AG04450 (cell line): ENCODE measurements at regions not wholly inside any gene's neighbourhood (a gene's known extent, or its start where the extent isn't known, plus 50 kb on each side); places are given as distances from the start of the nearest gene placed in this dataset.

ENCODE experiments used
- CTCF ChIA-PET: fragments of 300-600, 350-600 bp; formaldehyde crosslinking; extraction: SDS; loops from one replicate; lab custom pipeline; 2022; ENCODE audit warnings: antibody characterized with exemption, inconsistent platforms; lab: Charles Lee
- POLR2A ChIA-PET: fragments of 350-600 bp; formaldehyde crosslinking; extraction: SDS; loops from one replicate; lab custom pipeline; 2021; ENCODE audit warnings: antibody characterized with exemption, inconsistent platforms; lab: Yijun Ruan, JAX
- DNase-seq: peaks from one replicate; pipeline ENCODE4 v3.0.0-alpha.2; 2011; ENCODE audit warnings: low read depth, low spot score
- H3K27ac ChIP-seq: one replicate; pipeline ENCODE4 v1.5.1; 2012; ENCODE audit warnings: low read depth, low read length, control low read depth
- H3K27me3 ChIP-seq: one replicate; pipeline ENCODE4 v1.6.0; 2012; ENCODE audit warnings: low read length; ENCODE audit not compliant: control insufficient read depth, insufficient read depth
- H3K4me3 ChIP-seq: 2 replicates; pipeline ENCODE4 v1.5.1; 2011; ENCODE audit warnings: mild to moderate bottlenecking, low read depth, low read length, control low read depth
- H3K9me3 ChIP-seq: 2 replicates; pipeline ENCODE4 v1.5.1; 2012; ENCODE audit warnings: low read length; ENCODE audit not compliant: control insufficient read depth, insufficient read depth
- TF ChIP-seq, protein P1 (sequence below): IDR thresholded peaks from 2 replicates; pipeline ENCODE4 v1.5.1; 2011; ENCODE audit warnings: low read depth, low read length, control low read depth, inconsistent platforms

DNA sequence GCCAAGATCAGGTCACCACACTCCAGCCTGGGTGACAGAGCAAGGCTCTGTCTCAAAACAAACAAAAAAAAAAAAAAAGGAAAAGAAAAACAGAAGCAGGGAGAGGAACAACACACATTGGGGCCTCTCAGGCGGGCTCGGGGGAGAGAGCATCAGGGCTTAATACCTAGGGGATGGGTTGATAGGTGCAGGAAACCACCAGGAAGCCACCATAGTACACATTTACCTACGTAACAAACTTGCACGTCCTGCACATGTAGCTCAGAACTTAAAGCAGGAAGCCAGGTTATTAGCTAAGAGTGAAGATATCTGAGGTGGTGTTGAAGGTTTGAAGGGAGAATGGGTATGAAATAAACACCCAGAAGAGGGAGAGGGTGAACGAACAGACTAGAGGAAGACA, 81.0 kb upstream of the PMAIP1 start:
- H3K4me3 ChIP-seq = no peak overlapping the region
- no peak overlapping the region for H3K27ac ChIP-seq
- TF ChIP-seq, protein P1, sequence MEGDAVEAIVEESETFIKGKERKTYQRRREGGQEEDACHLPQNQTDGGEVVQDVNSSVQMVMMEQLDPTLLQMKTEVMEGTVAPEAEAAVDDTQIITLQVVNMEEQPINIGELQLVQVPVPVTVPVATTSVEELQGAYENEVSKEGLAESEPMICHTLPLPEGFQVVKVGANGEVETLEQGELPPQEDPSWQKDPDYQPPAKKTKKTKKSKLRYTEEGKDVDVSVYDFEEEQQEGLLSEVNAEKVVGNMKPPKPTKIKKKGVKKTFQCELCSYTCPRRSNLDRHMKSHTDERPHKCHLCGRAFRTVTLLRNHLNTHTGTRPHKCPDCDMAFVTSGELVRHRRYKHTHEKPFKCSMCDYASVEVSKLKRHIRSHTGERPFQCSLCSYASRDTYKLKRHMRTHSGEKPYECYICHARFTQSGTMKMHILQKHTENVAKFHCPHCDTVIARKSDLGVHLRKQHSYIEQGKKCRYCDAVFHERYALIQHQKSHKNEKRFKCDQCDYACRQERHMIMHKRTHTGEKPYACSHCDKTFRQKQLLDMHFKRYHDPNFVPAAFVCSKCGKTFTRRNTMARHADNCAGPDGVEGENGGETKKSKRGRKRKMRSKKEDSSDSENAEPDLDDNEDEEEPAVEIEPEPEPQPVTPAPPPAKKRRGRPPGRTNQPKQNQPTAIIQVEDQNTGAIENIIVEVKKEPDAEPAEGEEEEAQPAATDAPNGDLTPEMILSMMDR = no peak
- H3K27me3 ChIP-seq = no peaks in the 10 kb centered on the region
- no peak for DNase-seq
- CTCF ChIA-PET = interaction anchor here (0.7 kb wide), 1 partner anchor 188 kb away, joined by 4 read pairs; no protein-coding TSS in a partner anchor
- H3K9me3 ChIP-seq = no peaks in the 10 kb centered on the region
- POLR2A ChIA-PET = no interaction called here

DNA sequence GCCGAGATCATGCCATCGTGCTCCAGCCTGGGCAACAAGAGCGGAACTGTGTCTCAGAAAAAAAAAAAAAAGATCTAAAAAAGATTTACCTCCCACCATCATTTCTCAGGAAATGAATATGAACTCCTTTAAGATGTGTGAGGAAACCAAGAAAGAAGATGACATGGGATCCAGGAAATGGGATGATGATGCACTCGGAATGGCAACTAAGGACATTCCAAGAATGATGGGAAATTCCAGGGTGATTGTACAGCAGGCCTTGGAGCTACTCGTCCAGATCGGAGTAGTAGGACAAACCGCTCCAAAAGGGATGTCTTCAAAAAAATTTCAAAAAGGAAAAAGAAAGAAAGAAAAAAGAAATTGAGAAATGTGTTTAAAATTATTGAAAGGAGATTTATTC, 84.9 kb upstream of the PMAIP1 start:
- H3K9me3 ChIP-seq = no peaks in the 10 kb centered on the region
- H3K27ac ChIP-seq = peak overlapping the region; percentile 87
- H3K4me3 ChIP-seq = no peak overlapping the region
- H3K27me3 ChIP-seq = no peaks in the 10 kb centered on the region
- POLR2A ChIA-PET = interaction anchor here (0.7 kb wide), 1 partner anchor 35 kb away, joined by 4 read pairs; no protein-coding TSS in a partner anchor
- CTCF ChIA-PET = interaction anchor here (0.6 to 3.4 kb wide), 4 partner anchors 8 to 305 kb away, joined by 3 to 24 read pairs (median 6); partner anchors contain the start of gene CCBE1
- TF ChIP-seq, protein P1 = no peak
- DNase-seq = peak; percentile 72

DNA sequence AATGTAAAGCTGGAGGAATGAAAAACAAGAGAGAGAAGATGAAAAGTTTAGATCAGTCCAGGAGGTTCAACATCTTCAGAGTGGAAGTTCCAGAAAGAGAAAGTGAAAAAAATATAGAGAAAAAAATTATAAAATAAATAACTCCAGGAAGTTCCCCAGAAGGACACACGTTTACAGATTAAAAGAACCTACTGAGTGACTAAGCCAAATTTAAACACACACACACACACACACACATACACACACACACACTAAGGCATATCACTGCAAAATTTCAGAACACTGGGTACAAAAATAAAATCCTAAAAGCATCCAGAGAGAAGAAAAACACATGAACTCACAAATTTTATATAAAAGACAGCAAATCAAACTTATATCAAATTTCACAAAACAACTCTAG, 85.9 kb upstream of the PMAIP1 start:
- Histone ChIP-seq H3K4me3 (no peak overlapping the region), H3K9me3 (no peaks in the 10 kb centered on the region), H3K27me3 (no peaks in the 10 kb centered on the region), H3K27ac (no peak overlapping the region)
- no peak for DNase-seq
- CTCF ChIA-PET = interaction anchor here (0.7 to 3.4 kb wide), 6 partner anchors 9 to 157 kb away, joined by 3 to 24 read pairs (median 3); partner anchors contain the start of gene CCBE1
- TF ChIP-seq, protein P1 = no peak
- POLR2A ChIA-PET = interaction anchor here (1.0 to 1.6 kb wide), 2 partner anchors 116 to 329 kb away, joined by 5 to 8 read pairs; no protein-coding TSS in a partner anchor

DNA sequence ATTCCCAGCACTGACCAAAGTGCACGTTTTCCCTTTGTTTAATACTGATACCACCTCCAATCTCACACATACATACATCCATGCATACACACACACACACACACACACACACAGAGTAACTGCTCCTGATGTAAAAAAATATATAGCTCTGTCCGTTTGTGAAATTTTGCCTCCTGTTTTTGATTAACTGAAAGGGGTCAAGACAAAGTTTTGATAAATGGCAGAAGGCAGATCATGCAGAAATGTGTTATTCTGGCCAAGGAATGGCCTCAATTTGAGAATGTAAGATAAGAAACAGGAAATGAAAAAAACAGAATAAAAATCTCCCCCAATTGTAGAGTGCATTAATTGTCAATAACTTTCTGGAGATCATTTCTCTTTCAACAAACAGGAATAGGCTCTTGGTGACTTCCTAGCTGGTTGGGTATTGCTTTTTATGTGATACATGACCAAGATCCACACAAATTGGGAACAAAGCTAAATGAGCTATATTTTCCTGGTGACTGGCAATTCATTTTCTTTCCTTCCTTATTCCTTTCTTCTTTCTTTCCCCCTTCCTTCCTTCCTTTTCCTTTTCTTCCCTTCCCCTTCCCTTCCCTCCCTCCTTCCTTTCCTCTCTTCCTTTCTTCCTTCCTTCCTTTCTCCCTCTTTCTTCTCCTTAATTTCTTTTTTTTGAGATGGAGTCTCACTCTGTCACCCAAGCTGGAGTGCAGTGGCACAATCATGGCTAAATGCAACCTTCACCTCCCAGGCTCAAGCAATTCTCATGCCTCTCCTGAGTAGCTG, 88.9 kb upstream of the PMAIP1 start:
- Histone ChIP-seq H3K27me3 (no peaks in the 10 kb centered on the region), H3K27ac (no peak overlapping the region), H3K9me3 (no peaks in the 10 kb centered on the region), H3K4me3 (no peak overlapping the region)
- POLR2A ChIA-PET = no interaction called here
- TF ChIP-seq, protein P1 = no peak
- no peak for DNase-seq
- CTCF ChIA-PET = interaction anchor here (0.6 kb wide), 1 partner anchor 26 kb away, joined by 3 read pairs; no protein-coding TSS in a partner anchor

DNA sequence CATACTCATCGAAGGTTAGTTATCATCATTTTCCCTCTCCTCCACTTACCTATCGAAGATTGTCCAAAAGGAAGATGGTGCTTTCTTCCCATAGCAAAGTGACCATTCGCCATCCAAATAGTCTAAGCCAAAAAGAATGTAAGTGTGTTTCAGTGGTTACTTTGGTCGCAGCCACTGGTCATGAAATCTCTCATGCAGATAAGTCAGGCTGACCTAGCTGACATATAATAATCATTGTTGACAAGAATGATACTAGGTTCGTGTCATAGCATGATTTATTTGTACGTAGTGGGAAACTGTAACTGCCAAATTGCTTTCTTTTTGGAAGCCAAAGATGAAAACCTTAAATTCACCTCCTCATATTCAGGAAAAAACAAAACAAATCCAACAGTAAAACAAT, 89.6 kb upstream of the PMAIP1 start:
- Histone ChIP-seq H3K27me3 (no peaks in the 10 kb centered on the region), H3K9me3 (no peaks in the 10 kb centered on the region), H3K27ac (no peak overlapping the region), H3K4me3 (no peak overlapping the region)
- TF ChIP-seq, protein P1 = no peak
- no peak for DNase-seq
- ChIA-PET POLR2A (no interaction called here), CTCF (no interaction called here)
